GM20000 (cell line): ENCODE measurements at regions not wholly inside any gene's neighbourhood (a gene's known extent, or its start where the extent isn't known, plus 50 kb on each side); places are given as distances from the start of the nearest gene placed in this dataset.
"Not testable (repeated sequence)": the region's sequence is repeated elsewhere in the genome, so short reads cannot be mapped to it uniquely, and the experiment has no call there.

ENCODE experiments used
- DNase-seq: peaks from one replicate; pipeline ENCODE4 v3.0.0; 2012; ENCODE audit warnings: low spot score
- CTCF ChIP-seq: IDR thresholded peaks from 2 replicates; pipeline ENCODE4 v1.5.1; 2012; ENCODE audit warnings: mild to moderate bottlenecking, control low read depth; ENCODE audit errors: extremely low read depth, missing control alignments

DNA sequence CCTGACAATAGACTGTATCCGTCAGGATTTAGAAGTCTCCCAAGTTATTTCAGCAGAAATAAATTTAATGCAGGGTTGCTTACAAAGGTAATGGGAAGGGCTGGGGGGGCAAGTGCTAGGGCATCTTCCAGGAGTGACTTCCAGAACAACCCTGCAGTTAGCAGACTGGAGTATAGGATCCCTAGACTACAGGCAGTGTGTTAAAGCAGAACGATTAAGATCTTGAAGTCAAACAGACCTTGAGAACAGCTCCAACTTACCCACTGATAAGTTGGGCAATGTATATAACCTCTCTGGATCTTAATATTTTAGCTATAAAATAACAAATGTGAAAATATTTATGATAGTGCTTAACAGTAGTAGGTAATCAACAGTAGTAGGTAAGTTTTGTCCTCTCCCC lies 113.6 kb upstream of the LIFR start:
- TF ChIP-seq CTCF = no peak
- DNase-seq = no peak

GRCh38 chr5:38670878-38671277 lies 114.4 kb upstream of the LIFR start:
- DNase-seq = no peak
- TF ChIP-seq CTCF = no peak

DNA sequence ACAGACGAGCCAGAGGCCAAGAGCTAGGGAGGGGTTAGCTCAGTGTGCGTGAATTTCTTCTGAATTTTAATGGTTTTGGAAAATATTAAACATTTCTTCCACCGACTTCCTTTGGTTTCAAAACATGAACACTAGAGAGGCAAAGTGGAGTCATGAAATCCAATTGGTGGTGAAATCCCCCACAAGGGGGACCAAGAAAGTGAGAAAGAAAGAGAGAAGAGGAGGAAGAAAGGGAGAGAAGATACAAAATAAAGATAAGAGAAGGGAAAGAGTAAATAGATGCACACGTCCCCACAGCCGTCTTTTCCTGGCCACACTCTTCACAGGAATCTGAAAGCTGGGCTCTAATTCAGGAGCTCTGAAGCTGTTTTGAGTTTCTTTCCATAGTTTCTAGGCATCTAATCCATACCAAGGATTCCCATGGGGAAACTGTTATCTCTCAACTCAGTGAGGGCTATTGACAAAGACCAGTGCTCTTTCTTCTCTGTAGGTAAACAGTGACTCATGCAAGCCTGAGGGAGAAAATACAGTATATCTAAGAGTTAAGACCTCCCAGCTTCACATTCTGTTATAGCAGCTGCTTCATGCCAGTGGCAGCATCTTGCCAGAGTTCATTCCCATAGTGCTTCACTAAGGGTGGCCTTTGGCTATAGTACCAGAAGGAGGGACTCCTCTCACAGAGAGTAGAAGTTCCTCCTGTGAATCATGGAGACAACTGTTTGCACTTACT lies 115.8 kb upstream of the LIFR start:
- no peak for DNase-seq

DNA sequence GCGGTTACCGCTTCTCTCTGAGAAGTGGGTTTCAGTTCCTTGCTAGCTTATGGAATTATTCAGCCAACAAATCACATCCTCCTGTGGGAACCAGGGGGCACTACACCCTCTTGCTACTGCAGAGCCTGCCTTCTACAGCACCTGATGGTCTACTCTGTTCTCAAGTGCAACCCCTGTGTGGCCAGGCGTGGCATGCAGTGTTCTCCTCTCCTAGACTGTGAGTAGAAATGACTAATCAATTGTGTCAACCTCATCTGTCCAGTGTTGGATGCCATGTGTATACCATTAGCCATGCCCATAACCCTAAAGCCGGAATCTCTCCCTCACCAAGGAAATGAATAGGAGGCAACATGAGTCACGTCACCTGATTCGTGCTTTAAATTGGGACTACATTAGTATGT lies 117.2 kb upstream of the LIFR start:
- no peak for DNase-seq
- TF ChIP-seq CTCF = no peak

More for the DNA sequence above, 115.8 kb upstream of the LIFR start:
- no peak for TF ChIP-seq CTCF

- TF ChIP-seq CTCF = no peak
- no peak for DNase-seq
Observed at GRCh38 chr5:38675443-38675842, 119.0 kb upstream of the LIFR start.

DNA sequence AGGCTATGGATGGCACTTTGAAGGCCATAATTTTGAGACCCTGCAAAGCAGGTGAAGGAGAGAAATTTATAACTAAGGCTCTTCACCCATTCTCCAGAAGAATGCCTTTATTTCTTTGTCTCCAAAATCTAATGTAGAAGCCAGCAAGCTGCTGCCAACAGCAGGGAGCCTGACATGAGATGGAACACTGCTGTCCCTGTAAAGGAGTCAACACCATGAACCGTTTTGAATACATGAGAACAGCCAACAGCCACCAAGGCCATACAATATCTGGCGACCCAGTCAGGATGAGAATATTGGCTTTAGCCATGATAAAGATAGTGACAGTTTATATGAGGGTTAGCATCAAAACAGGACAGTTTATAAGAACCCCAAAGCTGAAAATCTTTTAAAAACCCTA lies 121.2 kb upstream of the LIFR start:
- no peak for DNase-seq

GRCh38 chr5:38678076-38678475 lies 121.6 kb upstream of the LIFR start:
- TF ChIP-seq CTCF = no peak

More for the DNA sequence above, 121.2 kb upstream of the LIFR start:
- no peak for TF ChIP-seq CTCF

GRCh38 chr5:38678697-38679096 lies 122.3 kb upstream of the LIFR start:
- not testable (repeated sequence) for DNase-seq

More at GRCh38 chr5:38678076-38678475, 121.6 kb upstream of the LIFR start:
- no peak for DNase-seq
